ENCODE measurements at regions not wholly inside any gene's neighbourhood (a gene's known extent, or its start where the extent isn't known, plus 50 kb on each side); places are given as distances from the start of the nearest gene placed in this dataset.

- intact Hi-C loops (cut with micrococcal nuclease): no loop called here
- no peak for ATAC-seq
- H3K79me2 ChIP-seq (ENCODE audit: insufficient read depth, low read length): no peaks in the 10 kb centered on the region
- H3K9me3 ChIP-seq (ENCODE audit: control insufficient read depth in 1 of 2, insufficient read depth in 1 of 2, low read depth in 1 of 2, low read length in 2 of 2): no peaks in the 10 kb centered on the region
- H3K4me2 ChIP-seq (ENCODE audit: low read length): no peak overlapping the region
- ChIA-PET RAD21 (ENCODE audit: low non-redundant PET in 1 of 2, low total read pairs in 2 of 2, uncharacterized antibody in 2 of 2, unreplicated experiment in 2 of 2) (no interaction called here), POLR2A (no interaction called here), CTCF (no interaction called here)
- no peak overlapping the region for H3K27ac ChIP-seq (ENCODE audit: low read depth, low read length)
- no peaks in the 10 kb centered on the region for H3K4me1 ChIP-seq (ENCODE audit: control insufficient read depth in 1 of 2, insufficient read depth in 2 of 2, low read length in 2 of 2)
- H3K4me3 ChIP-seq (replicated peaks in 1 of 2; ENCODE audit: low read depth in 1 of 2, low read length in 2 of 2): no peak overlapping the region
- no peaks in the 10 kb centered on the region for H3K36me3 ChIP-seq (ENCODE audit: control insufficient read depth in 1 of 2, insufficient read depth in 2 of 2, low read length in 2 of 2)
- no peak overlapping the region for H2AFZ ChIP-seq (ENCODE audit: low read depth, low read length, poor library complexity, severe bottlenecking)
- TF ChIP-seq EZH2phosphoT487 (IDR thresholded peaks at IDR 0.05; ENCODE audit: borderline replicate concordance) (no peak), POLR2A (IDR thresholded peaks at IDR 0.05; ENCODE audit: borderline replicate concordance, extremely low read depth, insufficient read depth, insufficient read length) (no peak), ZNF274 (IDR thresholded peaks at IDR 0.05; ENCODE audit: low read depth, low read length) (no peak), MAX (IDR thresholded peaks at IDR 0.05) (no peak), ATF3 (IDR thresholded peaks at IDR 0.05) (no peak), REST (IDR thresholded peaks at IDR 0.05; ENCODE audit: low read depth) (no peak), FOSL1 (IDR thresholded peaks at IDR 0.05; ENCODE audit: low read depth) (no peak), ZBTB33 (IDR thresholded peaks at IDR 0.05; ENCODE audit: extremely low read depth, insufficient replicate concordance, low read length) (no peak), SP1 (IDR thresholded peaks at IDR 0.05; ENCODE audit: low read depth) (no peak), POLR2AphosphoS5 (IDR thresholded peaks at IDR 0.05; ENCODE audit: low read depth, low read length) (no peak)
- H3K9me2 ChIP-seq (ENCODE audit: insufficient read depth): no peaks in the 10 kb centered on the region
- H4K20me1 ChIP-seq (ENCODE audit: insufficient read depth): no peaks in the 10 kb centered on the region
- DNase-seq (ENCODE audit: low read depth, low spot score): no peak
- H3K27me3 ChIP-seq (ENCODE audit: insufficient read depth, low read length): no peaks in the 10 kb centered on the region
- no peak overlapping the region for H3K9ac ChIP-seq (ENCODE audit: low read length)
- no TSS peak for BruUV-seq (replicated peaks)
These were observed 419.4 kb upstream of the ADAMTS9 start for GRCh38 chr3:65107174-65107573.
